Type B pancreatic cell (in vitro differentiated cells): ENCODE measurements at regions not wholly inside any gene's neighbourhood (a gene's known extent, or its start where the extent isn't known, plus 50 kb on each side); places are given as distances from the start of the nearest gene placed in this dataset.
A peak's percentile ranks its signal among the peaks of the same experiment; 100 is the strongest.

ENCODE experiments used
- DNase-seq: peaks from one replicate; pipeline ENCODE4 v3.0.0; 2021; ENCODE audit warnings: mixed read lengths; ENCODE audit not compliant: unreplicated experiment; ENCODE audit errors: extremely low spot score
- H3K27ac Mint-ChIP-seq: 2 replicates; pipeline ENCODE4 v1.8.0; 2021; ENCODE audit warnings: mild to moderate bottlenecking, mixed read lengths
- H3K27me3 Mint-ChIP-seq: 2 replicates; pipeline ENCODE4 v1.8.0; 2021; ENCODE audit warnings: mixed read lengths
- H3K36me3 Mint-ChIP-seq: 2 replicates; pipeline ENCODE4 v1.8.0; 2021; ENCODE audit warnings: mixed read lengths
- H3K4me1 Mint-ChIP-seq: one replicate; pipeline ENCODE4 v1.8.0; 2021; ENCODE audit warnings: mixed read lengths; ENCODE audit not compliant: unreplicated experiment
- H3K4me3 Mint-ChIP-seq: 2 replicates; pipeline ENCODE4 v1.8.0; 2021; ENCODE audit warnings: mild to moderate bottlenecking, mixed read lengths
- H3K9me3 Mint-ChIP-seq: 2 replicates; pipeline ENCODE4 v1.8.0; 2021; ENCODE audit warnings: mixed read lengths
- CTCF ChIP-seq: fragments of 200-600 bp; sonication (generic); conservative IDR thresholded peaks from 2 replicates; pipeline ENCODE4 v1.5.0; 2021; ENCODE audit warnings: antibody characterized with exemption, mild to moderate bottlenecking

- Mint-ChIP-seq H3K27ac (peak overlapping the region; percentile 97), H3K27me3 (no peaks in the 10 kb centered on the region), H3K36me3 (no peaks in the 10 kb centered on the region), H3K4me3 (no peak overlapping the region), H3K9me3 (peaks cover 9% of the 10 kb centered on the region), H3K4me1 (peaks cover 9% of the 10 kb centered on the region)
- no peak for DNase-seq
- no peak for TF ChIP-seq CTCF
These were observed 144.8 kb upstream of the CPEB2 start for GRCh38 chr4:14857475-14857874.

GRCh38 chr4:14857981-14858380, 144.3 kb upstream of the CPEB2 start:
- no peak for DNase-seq
- Mint-ChIP-seq H3K9me3 (peaks cover 9% of the 10 kb centered on the region), H3K4me1 (peaks cover 9% of the 10 kb centered on the region), H3K27ac (no peak overlapping the region), H3K27me3 (no peaks in the 10 kb centered on the region), H3K36me3 (no peaks in the 10 kb centered on the region), H3K4me3 (no peak overlapping the region)
- TF ChIP-seq CTCF = no peak

GRCh38 chr4:14862891-14863290, 139.4 kb upstream of the CPEB2 start:
- no peaks in the 10 kb centered on the region for H3K9me3 Mint-ChIP-seq
- no peak for DNase-seq
- H3K27me3 Mint-ChIP-seq = no peaks in the 10 kb centered on the region
- no peak overlapping the region for H3K4me3 Mint-ChIP-seq
- H3K4me1 Mint-ChIP-seq = peaks cover 4% of the 10 kb centered on the region
- H3K36me3 Mint-ChIP-seq = no peaks in the 10 kb centered on the region
- no peak for TF ChIP-seq CTCF
- no peak overlapping the region for H3K27ac Mint-ChIP-seq

GRCh38 chr4:14863418-14864364, 138.6 kb upstream of the CPEB2 start:
- no peak for TF ChIP-seq CTCF
- Mint-ChIP-seq H3K27ac (no peak overlapping the region), H3K4me1 (peaks cover 4% of the 10 kb centered on the region), H3K36me3 (no peaks in the 10 kb centered on the region), H3K27me3 (no peaks in the 10 kb centered on the region), H3K4me3 (no peak overlapping the region), H3K9me3 (no peaks in the 10 kb centered on the region)
- DNase-seq = no peak

GRCh38 chr4:14864365-14865030, 137.8 kb upstream of the CPEB2 start:
- no peak for DNase-seq
- no peaks in the 10 kb centered on the region for H3K9me3 Mint-ChIP-seq
- no peaks in the 10 kb centered on the region for H3K27me3 Mint-ChIP-seq
- H3K27ac Mint-ChIP-seq = no peak overlapping the region
- H3K36me3 Mint-ChIP-seq = no peaks in the 10 kb centered on the region
- no peak for TF ChIP-seq CTCF
- H3K4me3 Mint-ChIP-seq = no peak overlapping the region
- H3K4me1 Mint-ChIP-seq = peaks cover 4% of the 10 kb centered on the region
